ENCODE measurements at regions not wholly inside any gene's neighbourhood (a gene's known extent, or its start where the extent isn't known, plus 50 kb on each side); places are given as distances from the start of the nearest gene placed in this dataset.

- no TSS peak for BruUV-seq (replicated peaks)
- intact Hi-C loops (cut with micrococcal nuclease) (loop anchor here (5.0 kb wide), 1 partner anchor 1680 kb away; no protein-coding TSS in a partner anchor), dilution Hi-C loops (cut with MboI; ENCODE audit: extremely low pct_ligation_motif_present, low sequenced_read_pairs) (no loop called here)
- Histone ChIP-seq H3K27me3 (ENCODE audit: control insufficient read depth in 2 of 2, insufficient read depth in 2 of 2, low read length in 2 of 2) (no peaks in the 10 kb centered on the region), H3K4me3 (replicated peaks in 1 of 3; ENCODE audit: insufficient read depth in 1 of 3, low read depth in 1 of 3, low read length in 3 of 3) (no peak overlapping the region), H3K9me1 (replicated peaks; ENCODE audit: control insufficient read depth, extremely low read depth, insufficient read depth, low read length) (no peaks in the 10 kb centered on the region), H4K20me1 (replicated peaks; ENCODE audit: control insufficient read depth, extremely low read depth, insufficient read depth, low read length) (no peaks in the 10 kb centered on the region), H2AFZ (ENCODE audit: low read depth, low read length) (no peak overlapping the region), H3K27ac (ENCODE audit: insufficient read depth, low read depth, low read length) (no peak overlapping the region), H3K9ac (replicated peaks; ENCODE audit: extremely low read depth, insufficient read depth, low read length) (no peak overlapping the region), H3K9me3 (replicated peaks; ENCODE audit: control insufficient read depth, insufficient read depth, low read length) (peaks cover 3% of the 10 kb centered on the region), H3K4me1 (ENCODE audit: control insufficient read depth, extremely low read depth, insufficient read depth, low read length) (no peaks in the 10 kb centered on the region), H3K79me2 (ENCODE audit: control insufficient read depth, insufficient read depth, low read length) (no peaks in the 10 kb centered on the region), H3K4me2 (ENCODE audit: insufficient read depth, low read length) (no peak overlapping the region), H3K36me3 (ENCODE audit: control insufficient read depth in 2 of 2, extremely low read depth in 1 of 2, insufficient read depth in 2 of 2, low read length in 2 of 2) (no peaks in the 10 kb centered on the region)
- TF ChIP-seq FOS (IDR thresholded peaks at IDR 0.05; ENCODE audit: borderline replicate concordance, insufficient read depth, low read length) = no peak
- no peak for TF ChIP-seq JUN (IDR thresholded peaks at IDR 0.05; ENCODE audit: borderline replicate concordance, insufficient read depth, insufficient read length, low read depth)
- TF ChIP-seq POLR2A (IDR thresholded peaks at IDR 0.05; ENCODE audit: low read depth, low read length) = no peak
- TF ChIP-seq MAX (IDR thresholded peaks at IDR 0.05; ENCODE audit: insufficient read depth, insufficient read length) = no peak
- no peak for TF ChIP-seq EZH2 (IDR thresholded peaks at IDR 0.05; ENCODE audit: borderline replicate concordance, low read depth, low read length, severe bottlenecking)
- TF ChIP-seq, protein P1, sequence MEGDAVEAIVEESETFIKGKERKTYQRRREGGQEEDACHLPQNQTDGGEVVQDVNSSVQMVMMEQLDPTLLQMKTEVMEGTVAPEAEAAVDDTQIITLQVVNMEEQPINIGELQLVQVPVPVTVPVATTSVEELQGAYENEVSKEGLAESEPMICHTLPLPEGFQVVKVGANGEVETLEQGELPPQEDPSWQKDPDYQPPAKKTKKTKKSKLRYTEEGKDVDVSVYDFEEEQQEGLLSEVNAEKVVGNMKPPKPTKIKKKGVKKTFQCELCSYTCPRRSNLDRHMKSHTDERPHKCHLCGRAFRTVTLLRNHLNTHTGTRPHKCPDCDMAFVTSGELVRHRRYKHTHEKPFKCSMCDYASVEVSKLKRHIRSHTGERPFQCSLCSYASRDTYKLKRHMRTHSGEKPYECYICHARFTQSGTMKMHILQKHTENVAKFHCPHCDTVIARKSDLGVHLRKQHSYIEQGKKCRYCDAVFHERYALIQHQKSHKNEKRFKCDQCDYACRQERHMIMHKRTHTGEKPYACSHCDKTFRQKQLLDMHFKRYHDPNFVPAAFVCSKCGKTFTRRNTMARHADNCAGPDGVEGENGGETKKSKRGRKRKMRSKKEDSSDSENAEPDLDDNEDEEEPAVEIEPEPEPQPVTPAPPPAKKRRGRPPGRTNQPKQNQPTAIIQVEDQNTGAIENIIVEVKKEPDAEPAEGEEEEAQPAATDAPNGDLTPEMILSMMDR (IDR thresholded peaks at IDR 0.05; ENCODE audit: extremely low read depth in 1 of 2, insufficient read depth in 1 of 2, low read depth in 1 of 2, low read length in 2 of 2) = no peak
- CTCF ChIA-PET = no interaction called here
- DNase-seq (ENCODE audit: low read depth, low spot score) (no peak), FAIRE-seq (no peak)
- POLR2A ChIA-PET = no interaction called here
These were observed 410.3 kb upstream of the SHH start for GRCh38 chr7:156222611-156223010.

DNA sequence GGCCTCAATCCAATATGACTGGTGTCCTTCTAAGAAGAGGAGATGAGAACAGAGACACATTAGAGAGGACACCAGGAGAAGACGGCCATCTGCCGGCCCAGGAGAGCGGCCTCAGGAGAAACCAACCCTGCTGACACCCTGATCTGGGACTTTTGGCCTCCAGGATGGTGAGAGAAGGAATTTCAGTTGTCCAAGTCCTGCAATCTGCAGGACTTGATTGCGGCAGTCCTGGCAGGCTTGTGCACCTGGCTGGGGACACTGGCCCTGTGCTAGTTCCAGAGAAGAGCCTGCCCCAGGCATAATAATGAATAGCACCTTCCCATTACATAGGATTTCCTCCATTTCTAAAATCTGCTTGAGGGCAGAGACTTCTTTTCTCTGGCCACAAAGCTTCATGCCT lies 409.9 kb upstream of the SHH start:
- POLR2A ChIA-PET = no interaction called here
- Histone ChIP-seq H4K20me1 (replicated peaks; ENCODE audit: control insufficient read depth, extremely low read depth, insufficient read depth, low read length) (no peaks in the 10 kb centered on the region), H3K4me3 (replicated peaks in 1 of 3; ENCODE audit: insufficient read depth in 1 of 3, low read depth in 1 of 3, low read length in 3 of 3) (no peak overlapping the region), H2AFZ (ENCODE audit: low read depth, low read length) (no peak overlapping the region), H3K36me3 (ENCODE audit: control insufficient read depth in 2 of 2, extremely low read depth in 1 of 2, insufficient read depth in 2 of 2, low read length in 2 of 2) (no peaks in the 10 kb centered on the region), H3K4me1 (ENCODE audit: control insufficient read depth, extremely low read depth, insufficient read depth, low read length) (no peaks in the 10 kb centered on the region), H3K9me3 (replicated peaks; ENCODE audit: control insufficient read depth, insufficient read depth, low read length) (no peaks in the 10 kb centered on the region), H3K9ac (replicated peaks; ENCODE audit: extremely low read depth, insufficient read depth, low read length) (no peak overlapping the region), H3K9me1 (replicated peaks; ENCODE audit: control insufficient read depth, extremely low read depth, insufficient read depth, low read length) (no peaks in the 10 kb centered on the region), H3K4me2 (ENCODE audit: insufficient read depth, low read length) (no peak overlapping the region), H3K27me3 (ENCODE audit: control insufficient read depth in 2 of 2, insufficient read depth in 2 of 2, low read length in 2 of 2) (no peaks in the 10 kb centered on the region), H3K79me2 (ENCODE audit: control insufficient read depth, insufficient read depth, low read length) (no peaks in the 10 kb centered on the region), H3K27ac (ENCODE audit: insufficient read depth, low read depth, low read length) (no peak overlapping the region)
- BruUV-seq (replicated peaks) = no TSS peak
- dilution Hi-C loops (cut with MboI; ENCODE audit: extremely low pct_ligation_motif_present, low sequenced_read_pairs) (no loop called here), intact Hi-C loops (cut with micrococcal nuclease) (loop anchor here (5.0 kb wide), 1 partner anchor 1680 kb away; no protein-coding TSS in a partner anchor)
- FAIRE-seq (no peak), DNase-seq (ENCODE audit: low read depth, low spot score) (no peak)
- CTCF ChIA-PET = no interaction called here
- TF ChIP-seq MAX (IDR thresholded peaks at IDR 0.05; ENCODE audit: insufficient read depth, insufficient read length) (no peak), FOS (IDR thresholded peaks at IDR 0.05; ENCODE audit: borderline replicate concordance, insufficient read depth, low read length) (no peak), POLR2AphosphoS5 (IDR thresholded peaks at IDR 0.05; ENCODE audit: insufficient read depth, low read depth, low read length) (no peak), JUN (IDR thresholded peaks at IDR 0.05; ENCODE audit: borderline replicate concordance, insufficient read depth, insufficient read length, low read depth) (no peak), GATA2 (IDR thresholded peaks at IDR 0.05; ENCODE audit: insufficient read depth, insufficient read length, low read depth, low read length) (no peak)
- TF ChIP-seq, protein P1 (IDR thresholded peaks at IDR 0.05; ENCODE audit: extremely low read depth in 1 of 2, insufficient read depth in 1 of 2, low read depth in 1 of 2, low read length in 2 of 2) = no peak
